NCI-H345 treated with DMSO at 0.1 percent for 48 hours (cell line): ENCODE measurements at regions not wholly inside any gene's neighbourhood (a gene's known extent, or its start where the extent isn't known, plus 50 kb on each side); places are given as distances from the start of the nearest gene placed in this dataset.
"Not testable (repeated sequence)": the region's sequence is repeated elsewhere in the genome, so short reads cannot be mapped to it uniquely, and the experiment has no call there.

Experiments
- DNase-seq: peaks from one replicate; lab custom pipeline; 2025; ENCODE audit not compliant: unreplicated experiment; lab: John Stamatoyannopoulos, UW

DNA sequence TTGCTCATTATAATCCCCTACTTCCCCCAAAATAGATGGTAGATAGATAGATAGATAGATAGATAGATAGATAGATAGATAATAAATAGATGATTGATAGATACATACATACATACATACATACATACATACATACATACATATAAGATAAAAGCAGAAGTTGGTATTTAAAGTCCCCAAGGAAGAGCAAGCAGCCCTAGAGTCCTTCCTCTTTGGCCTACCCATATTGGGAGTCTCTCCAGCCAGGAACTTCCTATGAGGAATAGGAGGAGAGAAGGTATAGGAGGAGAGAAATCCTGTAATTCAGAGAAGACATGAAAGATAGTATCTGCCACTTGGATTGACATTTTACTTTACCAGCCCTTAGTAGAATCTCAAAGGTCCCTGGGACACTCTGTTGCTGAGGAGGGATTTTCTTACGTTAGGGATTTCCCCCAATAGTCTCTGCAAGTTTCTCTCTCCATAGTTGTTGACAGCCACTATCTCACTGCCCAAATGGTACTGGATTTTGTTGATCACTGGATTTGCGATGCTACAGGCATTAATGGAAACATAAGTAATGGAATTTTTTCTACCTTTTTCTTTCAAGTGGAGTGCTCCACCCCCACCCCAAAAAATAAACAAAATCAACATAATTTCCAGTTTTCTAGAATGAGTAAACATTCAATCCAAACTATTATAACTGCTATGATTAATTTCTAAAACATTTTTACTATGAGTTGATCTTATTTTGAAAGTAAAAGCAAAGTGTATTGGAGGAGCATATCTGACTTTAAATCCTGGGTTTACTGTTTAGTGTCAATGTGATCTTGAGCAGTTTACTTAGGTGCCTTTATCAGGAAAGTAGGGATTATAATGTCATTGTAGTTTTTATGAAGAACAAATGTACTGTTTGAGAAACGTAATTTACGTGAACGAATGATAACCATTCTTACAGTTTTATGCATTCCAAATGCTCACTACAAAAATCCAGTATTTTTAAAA lies 93.2 kb upstream of the TNFSF4 start:
- no peak for DNase-seq

DNA sequence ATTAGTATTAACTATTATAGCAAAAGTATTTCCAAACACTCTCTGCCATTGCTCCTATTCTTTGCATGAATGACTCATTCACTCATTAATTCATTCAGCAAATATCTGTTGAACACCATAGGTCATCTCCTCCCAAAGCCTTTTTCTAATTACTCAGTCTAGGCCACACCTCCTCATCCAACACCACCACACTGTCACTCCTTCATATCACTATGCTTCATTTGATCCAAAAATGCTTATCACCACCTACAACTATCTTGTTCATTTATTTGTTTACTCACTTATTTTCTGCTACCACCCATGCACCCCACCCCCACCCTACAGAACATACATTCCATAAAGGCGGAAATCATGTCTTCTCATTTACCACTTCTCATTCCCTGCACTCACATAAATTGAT lies 94.4 kb upstream of the TNFSF4 start:
- DNase-seq: no peak

DNA sequence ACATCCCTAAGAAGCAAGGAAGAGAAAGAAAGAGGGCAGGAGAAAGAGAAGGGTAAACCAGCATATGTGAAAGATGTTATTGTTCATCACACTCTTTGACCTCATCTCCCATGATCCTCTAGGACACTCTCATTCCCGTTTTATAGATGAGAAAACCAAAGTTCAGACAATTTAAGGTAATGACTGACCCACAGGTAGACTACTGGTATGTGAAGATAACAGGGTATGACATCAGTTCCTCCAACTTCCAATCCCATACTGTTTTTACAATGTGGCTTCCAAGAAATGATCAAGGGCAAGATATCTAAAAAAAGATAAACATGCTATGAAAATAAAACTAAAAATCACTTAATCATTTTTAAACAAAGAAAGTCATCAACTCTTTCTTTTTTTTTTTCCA lies 95.2 kb upstream of the TNFSF4 start:
- no peak for DNase-seq

DNA sequence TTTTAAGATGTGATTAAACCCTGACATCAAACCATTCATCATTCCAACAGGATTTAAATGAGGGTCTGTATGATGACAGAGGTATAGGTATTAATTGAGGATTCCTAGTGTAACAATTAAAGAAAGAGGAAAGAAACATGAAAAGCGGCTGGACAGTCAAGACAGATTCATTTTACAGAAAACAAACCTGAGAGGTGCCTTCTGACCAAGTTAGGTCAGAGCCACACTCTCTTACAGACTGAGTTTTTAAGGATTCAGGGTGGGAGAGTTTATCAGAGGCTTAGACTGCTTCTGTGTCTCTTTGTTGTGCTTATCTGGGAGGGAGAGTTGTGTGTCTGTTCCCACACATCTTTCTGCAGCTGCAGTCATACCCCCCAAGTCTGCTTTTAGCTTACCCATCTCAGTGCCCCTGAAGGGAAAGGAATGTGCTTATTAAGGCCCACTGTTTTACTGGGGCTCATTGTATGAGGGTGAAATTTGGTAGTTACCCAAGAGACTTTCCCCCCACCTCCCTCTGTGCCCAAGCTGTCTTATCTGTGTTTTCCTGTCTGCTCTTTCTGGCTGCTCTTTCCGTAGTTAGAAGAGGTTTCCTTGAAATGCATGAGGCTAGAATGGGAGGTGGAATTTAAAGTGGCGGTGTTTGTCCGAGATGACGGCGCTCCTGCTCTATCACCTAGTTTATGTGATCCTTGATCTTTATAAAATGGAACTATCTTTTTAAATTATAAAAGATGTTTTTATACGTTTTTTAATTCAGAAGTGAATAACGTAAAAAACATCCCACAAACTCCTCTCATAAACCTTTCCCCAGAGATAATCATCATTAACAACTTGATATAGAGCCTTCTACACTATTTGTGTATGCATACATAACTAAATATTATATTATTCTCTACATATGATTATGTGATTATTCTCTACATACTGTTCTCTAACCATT lies 96.0 kb upstream of the TNFSF4 start:
- DNase-seq: no peak

DNA sequence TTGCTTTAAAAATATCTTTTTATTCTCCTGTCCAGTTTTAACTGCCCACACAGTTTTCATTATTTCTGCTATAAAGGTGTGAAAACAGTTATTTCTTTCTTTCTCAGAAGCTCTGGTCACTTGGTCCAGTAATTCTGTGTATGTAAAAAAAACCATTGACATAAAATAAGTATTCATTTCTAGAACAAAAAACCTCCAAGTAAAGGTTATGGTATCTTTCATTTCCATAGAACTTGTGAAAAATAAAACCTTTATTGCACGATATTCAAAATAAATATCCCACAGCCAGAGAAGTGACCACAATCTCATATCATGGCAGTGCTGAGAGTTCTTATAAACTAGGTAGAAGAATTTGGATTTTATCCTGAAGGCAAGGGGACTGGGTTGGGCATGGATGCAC lies 96.9 kb upstream of the TNFSF4 start:
- no peak for DNase-seq

- no peak for DNase-seq
Observed at GRCh38 chr1:173304529-173305227, 97.5 kb upstream of the TNFSF4 start.

DNA sequence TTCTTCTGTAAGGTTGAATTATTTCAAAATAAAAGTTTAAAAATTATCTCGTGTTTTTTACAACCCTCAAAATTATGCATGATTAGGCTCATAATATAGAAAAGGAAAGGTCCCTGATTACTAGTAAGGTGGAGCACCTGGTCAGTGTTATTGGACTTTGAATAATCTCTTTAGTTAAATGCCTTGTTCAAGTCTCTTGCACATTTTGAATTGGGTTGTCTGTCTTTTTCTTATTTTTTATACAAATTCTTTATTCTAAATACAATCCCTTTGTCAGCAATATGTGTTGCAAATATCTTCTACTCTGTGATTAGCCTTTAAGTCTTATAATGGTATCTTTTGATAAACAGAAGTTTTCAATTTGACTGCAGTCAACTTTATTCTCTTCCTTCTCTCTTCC lies 100.7 kb upstream of the TNFSF4 start:
- DNase-seq: no peak

- DNase-seq: no peak
Observed at GRCh38 chr1:173314656-173315055, 107.5 kb upstream of the TNFSF4 start.

- DNase-seq: no peak
Observed at GRCh38 chr1:173315296-173315695, 108.2 kb upstream of the TNFSF4 start.

DNA sequence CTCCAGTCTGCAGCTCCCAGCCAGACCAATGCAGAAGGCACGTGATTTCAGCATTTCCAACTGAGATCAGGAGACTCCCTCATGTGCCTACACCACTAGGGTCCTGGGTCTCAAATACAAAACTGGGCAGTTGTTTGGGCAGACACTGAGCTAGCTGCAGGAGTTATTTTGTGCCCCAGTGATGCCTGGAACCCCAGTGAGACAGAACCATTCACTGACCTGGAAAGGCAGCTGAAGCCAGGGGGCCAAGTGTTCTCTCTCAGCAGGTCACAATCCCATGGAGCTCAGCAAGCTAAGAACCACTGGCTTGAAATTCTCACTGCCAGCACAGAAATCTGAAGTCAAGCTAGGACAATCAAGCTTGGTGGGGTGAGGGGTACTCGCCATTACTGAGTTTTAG lies 111.7 kb upstream of the TNFSF4 start:
- DNase-seq: no peak

DNA sequence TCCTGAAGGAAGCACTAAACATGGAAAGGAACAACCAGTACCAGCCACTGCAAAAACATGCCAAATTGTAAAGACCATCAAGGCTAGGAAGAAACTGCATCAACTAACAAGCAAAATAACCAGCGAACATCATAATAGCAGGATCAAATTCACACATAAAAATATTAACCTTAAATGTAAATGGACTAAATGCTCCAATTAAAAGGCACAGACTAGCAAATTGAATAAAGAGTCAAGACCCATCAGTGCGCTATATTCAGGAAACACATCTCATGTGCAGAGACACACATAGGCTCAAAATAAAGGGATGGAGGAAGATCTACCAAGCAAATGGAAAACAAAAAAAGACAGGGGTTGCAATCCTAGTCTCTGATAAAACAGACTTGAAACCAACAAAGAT lies 117.2 kb upstream of the TNFSF4 start:
- DNase-seq: not testable (repeated sequence)

- not testable (repeated sequence) for DNase-seq
Observed at GRCh38 chr1:173327987-173328386, 120.9 kb upstream of the TNFSF4 start.

- no peak for DNase-seq
Observed at GRCh38 chr1:173328961-173329360, 121.8 kb upstream of the TNFSF4 start.

DNA sequence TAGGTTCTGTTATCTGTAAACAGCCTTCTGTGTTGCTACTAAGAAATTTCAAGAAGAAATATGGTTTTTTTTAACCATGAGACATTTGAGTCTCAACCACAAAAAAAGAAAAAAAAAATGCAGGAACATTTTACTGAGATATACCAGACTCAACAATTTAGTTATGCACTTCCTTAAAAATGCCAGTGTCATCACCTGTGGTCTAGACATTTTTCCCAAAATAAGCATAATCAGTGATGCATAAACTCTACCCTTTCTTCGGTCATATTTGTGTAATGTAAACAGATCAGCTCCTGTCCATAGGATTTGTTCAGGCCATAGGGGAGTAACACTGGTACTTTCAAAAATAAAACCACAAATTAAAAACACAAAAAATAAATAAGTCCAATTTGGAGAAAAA lies 122.6 kb upstream of the TNFSF4 start:
- DNase-seq: no peak

DNA sequence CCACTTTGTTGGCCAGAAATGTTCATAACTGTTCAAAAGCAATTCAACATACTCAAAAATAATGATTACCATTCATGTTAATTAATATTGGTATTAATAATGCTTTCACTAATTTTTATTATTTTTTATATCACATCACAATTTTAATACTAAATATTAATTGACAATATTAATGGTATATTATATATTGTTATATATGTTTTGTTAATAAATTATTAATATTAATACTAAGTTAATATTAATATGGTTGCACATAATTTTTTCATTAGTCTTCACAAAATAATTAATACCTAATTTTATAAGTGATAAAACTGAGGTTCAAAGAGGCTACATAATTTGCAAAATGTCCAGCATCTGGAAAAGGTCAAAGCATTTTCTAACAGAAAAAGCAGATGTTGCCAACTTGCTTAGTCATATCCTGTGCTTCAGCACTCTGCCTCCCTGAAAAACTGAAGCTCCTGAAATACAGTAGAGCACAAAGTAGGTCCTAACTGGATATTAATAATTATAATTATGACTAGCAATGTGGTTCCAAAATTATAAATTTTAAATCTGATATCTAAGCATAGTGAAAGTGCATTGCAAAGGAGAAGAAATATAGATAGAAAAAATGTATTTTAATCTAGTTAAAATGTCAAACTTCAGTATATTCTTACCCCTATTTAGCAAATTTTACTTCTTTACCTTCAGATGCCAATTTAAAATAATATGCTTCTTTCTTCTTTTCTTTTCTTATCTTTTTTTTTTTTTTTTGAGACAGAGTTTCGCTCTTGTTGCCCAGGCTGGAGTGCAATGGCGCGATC lies 123.2 kb upstream of the TNFSF4 start:
- no peak for DNase-seq

DNA sequence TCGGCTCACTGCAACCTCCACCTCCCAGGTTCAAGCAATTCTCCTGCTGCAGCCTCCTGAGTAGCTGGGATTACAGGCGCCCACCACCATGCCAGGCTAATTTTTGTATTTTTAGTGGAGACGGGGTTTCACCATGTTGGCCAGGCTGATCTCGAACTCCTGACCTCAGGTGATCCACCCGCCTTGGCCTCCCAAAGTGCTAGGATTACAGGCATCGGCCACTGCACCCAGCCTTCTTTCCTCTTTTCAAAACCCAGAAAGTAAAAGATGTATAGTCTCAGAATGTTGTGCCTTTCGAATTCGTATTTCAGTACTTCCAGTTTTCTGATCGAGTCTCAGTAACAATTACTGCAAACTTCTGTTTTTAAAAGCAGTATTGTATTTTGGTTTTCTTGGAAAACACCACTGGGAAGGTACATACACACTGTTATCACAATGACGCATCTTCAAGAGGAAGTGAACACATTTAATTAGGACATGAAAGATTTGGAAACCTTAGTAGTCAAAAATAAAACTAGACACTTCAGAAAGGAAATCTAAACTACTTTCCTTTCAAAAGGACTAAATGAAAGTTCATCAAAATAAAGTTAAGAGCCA lies 123.9 kb upstream of the TNFSF4 start:
- DNase-seq: not testable (repeated sequence)

DNA sequence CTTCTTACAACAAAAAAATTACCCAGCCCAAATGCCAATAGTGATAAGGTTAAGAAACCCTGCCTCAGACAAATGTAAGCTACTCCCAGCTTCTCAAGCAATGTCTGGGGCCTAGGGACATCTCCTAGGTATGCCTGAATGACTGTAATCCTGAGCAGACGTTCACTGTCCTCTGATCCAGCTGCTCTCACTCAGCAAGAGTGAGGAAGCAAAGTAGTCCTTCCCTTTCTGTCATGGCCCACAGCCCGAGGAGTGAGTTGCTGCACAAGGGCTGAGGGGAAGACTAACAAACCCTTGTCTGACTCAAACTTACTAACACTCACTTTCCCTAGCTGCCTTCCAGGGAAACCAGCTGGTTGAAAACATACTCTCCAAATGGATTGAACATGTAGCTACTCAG lies 124.9 kb upstream of the TNFSF4 start:
- DNase-seq: no peak

- DNase-seq: no peak
Observed at GRCh38 chr1:173333581-173333980, 126.5 kb upstream of the TNFSF4 start.

DNA sequence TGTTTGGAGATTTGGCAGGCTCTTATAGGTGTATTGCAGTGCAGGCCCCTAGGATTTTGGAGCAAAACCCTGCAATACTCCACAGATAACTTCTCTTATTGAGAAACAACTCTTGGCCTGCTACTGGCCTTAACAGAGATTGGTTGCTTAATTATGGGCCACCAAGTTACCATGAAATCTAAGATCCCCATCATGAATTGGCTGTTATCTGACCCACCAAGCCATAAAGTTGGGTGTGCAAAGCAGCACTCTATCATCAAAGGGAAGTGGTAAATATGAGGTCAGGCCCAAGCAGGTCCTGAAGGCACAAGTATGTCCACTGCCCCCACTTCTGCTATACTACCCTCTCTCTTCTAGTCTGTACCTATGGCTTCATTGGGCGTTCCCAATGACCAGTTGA lies 130.0 kb upstream of the TNFSF4 start:
- DNase-seq: no peak

DNA sequence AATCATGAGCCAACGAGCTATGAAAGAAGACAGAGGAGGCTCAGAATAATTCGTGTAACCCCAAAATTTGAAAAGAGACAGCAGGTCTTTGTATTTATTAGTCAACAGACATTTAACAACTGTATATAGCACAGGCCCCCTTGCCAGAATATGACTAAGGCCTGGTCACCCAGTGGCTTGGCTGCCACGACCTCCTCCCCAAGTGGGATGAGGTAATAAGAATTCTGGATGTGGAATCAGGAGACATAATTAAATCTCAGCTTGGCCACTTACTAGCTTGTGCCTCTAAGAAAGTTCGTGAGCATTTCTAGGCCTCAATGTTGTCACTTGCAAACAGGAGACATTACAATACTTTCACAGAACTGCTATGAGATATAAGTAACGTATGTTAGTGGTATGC lies 134.2 kb upstream of the TNFSF4 start:
- no peak for DNase-seq
